GM08714 (cell line): ENCODE measurements at regions not wholly inside any gene's neighbourhood (a gene's known extent, or its start where the extent isn't known, plus 50 kb on each side); places are given as distances from the start of the nearest gene placed in this dataset.

Experiments
- H3K4me3 ChIP-seq: fragments of 200-500 bp; sonication (Bioruptor generic); 2 replicates; pipeline ENCODE4 v1.5.1; 2014; ENCODE audit warnings: mild to moderate bottlenecking, low read length, inconsistent platforms
- ZNF274 ChIP-seq: IDR thresholded peaks from 2 replicates; pipeline ENCODE4 v1.6.1; 2012; ENCODE audit warnings: mild to moderate bottlenecking, low read depth, low read length

DNA sequence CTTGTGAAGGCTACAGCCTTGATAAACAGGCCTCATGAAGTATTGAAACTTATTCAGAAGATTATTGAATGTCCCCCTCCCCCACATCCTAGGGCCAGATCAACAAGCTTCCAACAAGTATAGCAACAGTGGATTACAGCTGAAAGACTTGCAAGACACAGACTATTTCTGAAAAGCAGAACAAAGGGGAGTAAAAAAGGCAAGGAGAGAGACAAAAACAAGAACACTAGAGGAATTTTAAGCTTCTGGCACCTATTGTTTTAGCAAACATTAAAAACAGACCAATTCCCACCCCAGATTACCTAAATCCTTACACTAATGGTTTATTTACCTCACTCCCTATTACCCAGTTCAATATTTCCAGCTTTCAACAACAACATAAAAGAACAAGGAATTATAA lies 446.3 kb upstream of the FSTL5 start:
- no peak overlapping the region for H3K4me3 ChIP-seq
- no peak for TF ChIP-seq ZNF274

DNA sequence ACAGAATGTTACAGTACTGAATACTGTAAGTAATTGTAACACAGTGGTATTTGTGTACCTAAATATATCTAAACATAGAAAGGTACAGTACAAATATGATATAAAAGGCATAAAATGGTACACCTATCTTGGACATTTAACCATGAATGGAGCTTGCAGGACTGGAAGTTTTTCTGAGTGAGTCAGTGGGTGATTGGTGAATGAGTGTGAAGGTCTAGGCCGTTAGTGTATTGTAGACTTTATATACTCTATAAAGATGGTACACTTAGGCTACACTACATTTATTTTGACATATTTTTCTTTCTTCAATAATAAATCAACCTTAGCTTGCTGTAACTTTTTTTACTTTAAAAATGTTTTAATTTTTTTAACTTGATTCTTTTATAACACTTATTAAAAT lies 422.5 kb upstream of the FSTL5 start:
- TF ChIP-seq ZNF274, result no peak
- H3K4me3 ChIP-seq, result no peak overlapping the region

DNA sequence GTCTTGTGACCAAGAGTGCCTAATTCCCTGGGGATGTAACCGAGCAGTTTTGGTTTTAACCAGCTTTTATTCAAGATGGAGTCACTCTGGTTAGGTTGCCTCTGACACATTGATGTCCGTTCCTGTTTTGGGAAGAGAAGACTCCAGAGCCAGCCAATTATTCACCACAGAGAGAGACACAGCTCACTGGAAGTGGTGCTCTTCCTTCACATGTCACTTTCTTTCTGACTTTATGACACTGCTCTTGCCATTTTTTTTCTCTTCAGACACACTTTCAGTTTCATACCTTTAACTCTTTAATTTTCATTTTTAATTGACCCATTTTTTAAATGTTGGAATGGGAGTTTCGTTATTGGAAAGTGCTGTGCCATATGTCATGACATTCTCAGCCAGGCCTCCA lies 418.4 kb upstream of the FSTL5 start:
- TF ChIP-seq ZNF274, result no peak
- H3K4me3 ChIP-seq, result no peak overlapping the region

DNA sequence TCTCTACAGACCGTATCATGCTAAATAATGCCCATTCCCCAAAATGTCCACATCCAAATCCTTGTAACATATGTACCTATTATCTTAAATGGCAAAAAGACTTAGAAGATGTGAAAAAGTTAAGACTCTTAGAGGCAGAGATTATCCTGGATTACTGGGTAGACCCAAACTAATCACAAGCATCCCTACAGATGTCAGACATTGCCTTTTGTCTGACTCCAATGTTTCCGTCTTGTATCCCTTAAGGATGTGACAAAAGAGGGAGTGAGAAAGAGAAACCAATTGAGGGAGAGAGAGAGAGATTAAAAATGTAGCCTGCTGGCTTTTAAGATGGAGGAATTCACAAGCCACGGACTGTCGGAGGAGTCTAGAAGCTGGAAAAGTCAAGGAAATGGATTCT lies 401.9 kb upstream of the FSTL5 start:
- no peak for TF ChIP-seq ZNF274
- no peak overlapping the region for H3K4me3 ChIP-seq

DNA sequence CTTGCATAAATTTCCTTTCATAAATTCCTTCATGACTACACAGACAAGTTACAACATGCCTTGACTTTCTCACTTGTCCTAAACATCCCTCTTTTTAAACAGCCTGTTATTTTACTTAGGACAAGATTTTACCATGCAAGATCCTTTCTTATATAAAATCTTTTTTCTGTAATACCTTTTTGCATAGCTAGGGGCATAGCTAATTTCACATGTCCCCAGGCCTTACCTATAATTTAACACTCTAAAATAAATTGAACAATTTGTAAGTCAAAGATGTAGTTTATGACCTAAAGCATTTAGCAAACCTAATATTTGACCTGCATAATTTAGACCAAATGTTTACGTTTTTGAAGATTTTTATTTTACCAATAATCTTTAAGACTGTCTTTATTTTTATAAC lies 396.3 kb upstream of the FSTL5 start:
- no peak for TF ChIP-seq ZNF274

DNA sequence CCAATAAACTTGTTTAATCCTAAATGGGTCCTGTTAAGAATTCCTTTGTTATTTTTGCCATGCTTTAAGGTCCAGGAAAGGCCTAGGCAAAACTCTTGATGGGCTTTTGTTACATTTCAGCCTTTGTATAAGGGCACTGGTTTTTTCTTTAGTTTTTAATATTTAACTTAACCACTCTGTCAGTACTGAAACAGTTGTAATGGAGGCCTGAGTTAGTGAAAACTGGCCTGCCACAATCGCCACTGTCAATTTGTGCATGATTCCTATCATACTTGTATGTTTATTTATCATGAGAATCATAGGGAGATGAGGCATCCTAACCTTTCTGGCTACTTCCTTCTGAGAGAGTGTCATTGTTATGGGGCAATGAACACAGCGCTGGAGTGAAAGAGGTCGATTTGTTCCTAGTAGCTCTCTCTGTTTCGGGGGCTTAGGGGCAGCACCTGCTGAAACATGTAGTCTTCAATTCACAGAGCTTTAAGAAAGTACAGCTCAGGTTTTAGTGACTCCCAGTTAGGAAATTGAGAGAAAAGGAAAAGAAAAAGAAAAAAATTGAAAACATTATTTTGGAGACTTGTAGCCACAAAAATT lies 393.8 kb upstream of the FSTL5 start:
- H3K4me3 ChIP-seq, result no peak overlapping the region
- no peak for TF ChIP-seq ZNF274

More for the DNA sequence above, 396.3 kb upstream of the FSTL5 start:
- no peak overlapping the region for H3K4me3 ChIP-seq

DNA sequence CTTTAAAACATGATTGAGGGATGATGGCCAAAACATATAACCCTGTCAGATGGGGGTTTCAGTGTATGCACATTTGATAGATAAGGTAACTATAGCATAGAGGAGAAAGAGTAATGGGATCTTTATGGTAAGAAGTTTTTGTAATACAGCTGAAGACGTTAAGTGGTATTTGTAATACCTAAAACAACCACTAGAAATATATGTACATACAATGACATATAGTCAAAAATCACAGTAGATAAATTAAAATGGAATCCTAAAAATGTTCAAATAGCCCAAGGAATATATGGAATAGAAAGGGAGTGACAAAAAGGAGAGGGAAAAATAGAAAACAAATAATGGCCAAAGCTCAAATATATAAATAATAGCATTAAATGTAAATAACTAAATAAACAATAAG lies 371.3 kb upstream of the FSTL5 start:
- no peak for TF ChIP-seq ZNF274
- no peak overlapping the region for H3K4me3 ChIP-seq

DNA sequence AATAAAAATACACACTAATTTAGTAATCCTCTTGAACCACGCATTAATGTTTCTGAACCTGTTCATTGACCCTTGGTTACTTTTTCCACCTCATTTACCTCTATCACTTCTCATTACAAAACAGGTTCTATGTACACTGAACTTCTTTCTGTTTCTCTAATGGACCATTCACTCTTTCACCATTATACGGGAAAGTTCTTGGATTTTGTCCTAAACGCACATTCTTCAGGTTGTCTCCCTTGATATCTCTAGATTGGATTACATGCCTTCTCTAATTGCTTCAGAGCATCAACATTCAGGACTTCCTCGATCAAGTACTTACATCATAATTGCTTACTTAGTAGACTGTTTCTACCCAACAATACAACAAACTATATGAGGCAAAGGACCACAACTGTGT lies 359.4 kb upstream of the FSTL5 start:
- H3K4me3 ChIP-seq, result no peak overlapping the region
- no peak for TF ChIP-seq ZNF274

DNA sequence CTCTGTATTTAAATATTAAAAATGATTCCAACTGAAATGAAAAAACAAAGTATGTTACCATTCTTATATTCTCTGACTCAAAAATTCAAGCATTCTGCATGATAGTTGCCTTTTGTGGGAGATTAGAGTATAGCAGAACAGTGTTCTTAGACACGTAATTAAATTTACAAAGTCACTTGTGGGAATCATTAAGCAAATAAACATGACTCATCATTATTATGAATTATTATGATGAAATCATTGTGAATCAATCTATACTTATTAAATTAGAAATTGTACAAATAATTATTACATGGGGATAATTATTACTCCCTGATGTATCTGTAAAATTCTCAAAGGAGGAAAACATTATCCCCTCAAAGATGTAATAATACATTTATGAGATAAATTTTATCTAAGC lies 358.9 kb upstream of the FSTL5 start:
- no peak overlapping the region for H3K4me3 ChIP-seq
- no peak for TF ChIP-seq ZNF274

DNA sequence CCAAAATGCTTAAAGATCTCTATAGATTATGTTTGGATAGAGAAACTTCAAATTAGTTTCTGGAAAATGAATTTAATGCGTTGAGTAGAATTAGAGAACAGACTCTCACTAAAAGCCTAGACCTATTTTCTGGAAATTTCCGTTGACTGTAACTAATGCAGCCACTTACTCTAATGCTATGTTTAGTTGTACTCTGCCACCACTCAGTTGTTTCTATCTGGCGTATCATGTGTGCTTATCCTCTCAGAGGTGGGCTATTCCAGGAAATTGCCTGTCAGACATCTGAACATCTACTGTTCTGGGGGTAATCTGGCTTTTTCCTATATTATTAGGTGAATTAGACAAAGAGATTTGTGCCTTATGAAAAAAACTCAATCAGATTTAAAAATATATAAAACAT lies 347.1 kb upstream of the FSTL5 start:
- no peak for TF ChIP-seq ZNF274
- no peak overlapping the region for H3K4me3 ChIP-seq

DNA sequence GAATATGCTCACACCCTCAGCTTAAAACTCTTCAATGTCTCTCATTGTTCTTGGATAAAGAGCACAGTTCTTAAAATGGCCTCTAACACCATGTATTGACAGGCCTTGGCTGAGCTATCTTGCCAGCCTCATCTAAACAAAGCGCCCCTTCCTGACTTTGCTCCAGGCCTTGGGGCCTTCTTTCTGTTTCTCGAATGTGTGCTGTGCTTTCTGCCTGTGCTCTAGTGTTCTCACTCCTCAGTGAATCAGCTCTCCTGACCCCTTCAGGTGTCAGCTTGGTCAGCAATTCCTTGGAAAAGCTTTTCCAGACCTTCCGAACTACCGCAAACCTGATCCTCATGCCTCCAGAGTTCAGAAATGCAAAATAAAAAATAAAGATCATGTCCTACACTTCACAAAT lies 346.3 kb upstream of the FSTL5 start:
- TF ChIP-seq ZNF274, result no peak
- no peak overlapping the region for H3K4me3 ChIP-seq

DNA sequence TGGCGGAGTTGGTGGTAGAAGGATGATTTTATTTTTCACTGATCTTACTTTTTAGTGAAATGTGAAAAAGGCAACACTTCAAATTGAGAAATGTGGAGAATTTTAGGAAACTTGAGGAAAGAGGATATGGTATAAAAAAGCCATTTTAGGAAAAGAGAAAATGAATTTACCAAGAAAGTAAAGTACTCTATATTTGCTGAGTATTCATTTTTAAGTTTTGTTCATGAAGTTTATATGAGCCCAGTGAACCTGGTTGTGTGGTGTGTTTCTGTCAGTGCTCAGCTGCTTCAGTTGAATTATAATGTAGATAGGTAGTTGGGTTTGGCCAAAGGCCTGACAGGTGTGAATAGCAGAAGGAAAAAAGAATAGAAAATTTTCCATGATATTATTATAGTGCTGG lies 345.5 kb upstream of the FSTL5 start:
- no peak overlapping the region for H3K4me3 ChIP-seq
- TF ChIP-seq ZNF274, result no peak

DNA sequence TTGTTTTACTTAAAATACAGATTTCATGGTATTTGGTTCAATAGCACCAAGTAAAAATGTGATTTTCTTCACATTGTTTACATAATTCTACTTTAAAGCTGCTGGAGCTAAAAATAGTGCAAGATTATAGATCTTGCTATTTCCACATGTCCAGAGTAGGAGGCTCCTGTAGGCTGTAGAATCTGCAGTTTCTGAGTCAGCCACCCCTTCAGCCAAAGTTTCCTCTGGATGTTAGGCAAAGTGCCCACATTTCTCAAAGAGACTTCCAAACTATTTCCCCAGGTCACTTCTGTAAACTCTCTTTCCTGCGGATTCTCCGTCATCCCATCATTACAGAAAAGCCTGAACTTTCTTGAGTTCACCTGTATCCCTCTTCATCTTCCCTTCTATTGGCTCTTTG lies 342.5 kb upstream of the FSTL5 start:
- TF ChIP-seq ZNF274, result no peak
- no peak overlapping the region for H3K4me3 ChIP-seq

DNA sequence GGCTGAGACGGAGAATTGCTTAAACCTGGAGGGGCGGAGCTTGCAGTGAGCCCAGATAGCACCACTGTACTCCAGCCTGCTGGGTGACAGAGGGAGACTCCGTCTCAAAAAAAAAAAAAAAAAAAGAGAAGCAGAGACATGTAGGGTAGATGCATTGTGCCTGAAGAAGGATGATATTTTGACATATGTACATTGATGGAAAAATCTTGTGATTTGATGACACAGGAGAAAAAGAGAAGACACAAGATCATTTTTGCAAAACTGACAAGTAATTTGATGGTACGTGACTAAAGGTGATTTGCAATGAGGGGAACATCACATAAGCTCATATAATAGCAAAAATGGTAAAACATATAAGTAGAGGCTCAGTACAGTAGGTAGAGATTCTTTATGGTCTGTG lies 340.1 kb upstream of the FSTL5 start:
- H3K4me3 ChIP-seq, result no peak overlapping the region
- no peak for TF ChIP-seq ZNF274

DNA sequence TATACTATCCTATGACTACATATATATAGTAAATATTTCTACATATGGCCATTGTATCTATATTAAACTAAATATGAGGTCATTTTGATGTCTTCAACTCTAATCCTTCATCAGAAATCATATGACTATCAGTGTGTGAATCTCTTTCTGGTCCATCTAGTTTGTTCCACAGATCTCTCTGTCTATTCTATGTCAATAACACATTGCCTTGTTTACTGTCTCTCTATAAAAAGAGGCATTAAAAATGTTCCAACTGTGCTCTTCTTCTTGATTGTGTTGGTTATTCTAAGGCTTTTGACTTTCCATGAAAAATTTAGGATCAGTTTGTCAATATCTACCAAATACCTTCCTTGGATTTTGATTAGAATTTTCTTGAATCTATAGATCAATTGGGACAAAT lies 338.3 kb upstream of the FSTL5 start:
- no peak for TF ChIP-seq ZNF274
- no peak overlapping the region for H3K4me3 ChIP-seq

DNA sequence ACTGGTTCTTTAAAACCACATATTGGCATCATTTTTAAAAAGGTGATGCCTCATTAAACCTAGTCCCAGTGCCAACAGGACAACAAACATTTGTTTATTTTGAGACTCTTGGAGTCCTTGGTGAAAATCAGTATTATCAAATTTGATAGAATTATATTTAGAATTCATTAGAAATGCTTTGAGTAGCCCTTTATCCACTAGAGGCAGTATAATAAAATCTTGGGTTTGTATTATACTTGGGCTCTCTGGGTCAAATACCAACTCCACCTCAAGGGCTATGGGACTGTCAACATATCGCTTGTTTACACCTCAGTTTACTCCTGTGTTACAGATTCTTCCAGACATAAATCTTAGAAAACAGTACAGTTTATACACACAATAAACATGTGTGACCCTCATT lies 335.7 kb upstream of the FSTL5 start:
- no peak for TF ChIP-seq ZNF274

More for the DNA sequence above, 335.7 kb upstream of the FSTL5 start:
- no peak overlapping the region for H3K4me3 ChIP-seq
